Fibroblast of skin of right quadriceps (primary cell): ENCODE measurements at regions not wholly inside any gene's neighbourhood (a gene's known extent, or its start where the extent isn't known, plus 50 kb on each side); places are given as distances from the start of the nearest gene placed in this dataset.

Experiments used
- DNase-seq: peaks from one replicate; pipeline ENCODE4 v3.0.0-alpha.2; 2013

DNA sequence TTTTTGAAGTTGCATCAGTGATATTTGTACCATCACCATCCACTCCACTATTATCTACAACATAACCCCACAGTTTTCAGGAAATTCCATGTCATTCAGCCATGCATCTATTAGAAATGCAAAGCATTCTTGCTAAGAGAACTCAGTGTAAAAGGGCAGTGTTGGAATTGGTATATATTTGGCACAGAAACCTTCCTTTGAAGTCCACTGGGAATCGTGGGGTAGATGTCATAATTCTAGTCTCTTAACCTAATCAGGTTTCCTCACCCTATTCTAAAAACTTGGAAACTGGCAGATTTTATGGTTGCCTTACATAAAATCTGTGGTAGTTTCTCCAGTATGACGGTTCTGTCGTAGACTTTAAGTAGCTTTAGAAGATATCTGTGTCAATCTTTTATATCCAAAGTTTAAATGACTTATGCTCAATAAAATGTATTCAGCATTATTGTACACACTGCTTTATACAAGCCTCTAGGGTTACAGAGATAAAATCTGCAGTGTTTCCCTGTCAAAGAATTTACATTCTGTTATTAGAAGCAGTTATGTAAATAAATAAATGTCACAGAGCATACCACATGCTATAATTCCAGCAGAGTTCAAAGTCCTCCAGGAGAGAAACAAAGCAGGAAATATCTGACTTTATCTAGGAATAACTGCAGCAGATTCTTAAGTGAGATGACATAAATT, 704.4 kb upstream of the CELF2 start:
- peak; percentile 74 for DNase-seq

DNA sequence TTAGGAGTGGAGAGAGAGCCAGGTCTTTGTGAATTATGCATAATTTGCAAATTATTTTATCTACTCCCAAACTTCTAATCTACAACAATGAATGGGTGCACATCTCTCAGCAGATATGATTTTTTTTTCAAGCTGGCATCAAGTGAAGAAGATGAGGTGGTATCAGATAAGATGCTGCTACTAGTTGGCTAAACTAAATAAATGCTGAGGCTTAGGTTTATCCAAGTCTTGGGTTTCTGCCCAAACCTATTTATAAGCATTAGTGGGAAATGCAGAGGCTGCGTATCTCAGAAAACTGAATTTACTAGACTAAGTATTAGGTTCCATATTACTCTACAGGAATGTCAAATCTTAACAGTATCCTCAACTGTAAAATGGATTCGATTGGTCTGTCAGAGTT, 703.0 kb upstream of the CELF2 start:
- no peak for DNase-seq

DNA sequence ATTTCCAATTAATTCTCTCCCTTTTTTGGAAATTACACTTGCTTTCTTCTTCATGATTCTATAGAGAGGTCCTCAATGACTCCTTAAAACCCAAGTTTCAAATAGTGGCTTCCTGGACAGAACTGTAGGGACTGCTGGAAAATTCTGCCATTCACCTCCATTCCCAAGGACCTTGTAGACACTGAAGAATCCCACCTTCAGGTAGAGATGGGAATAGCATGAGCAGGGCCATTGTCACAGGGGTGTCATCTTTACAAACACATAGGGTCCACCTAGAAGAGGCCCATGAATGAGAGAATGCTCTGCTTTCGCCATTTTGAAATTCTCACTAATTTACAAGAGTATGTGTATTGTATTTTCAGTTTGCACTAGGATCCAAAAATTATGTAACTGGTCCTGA, 701.7 kb upstream of the CELF2 start:
- no peak for DNase-seq

DNA sequence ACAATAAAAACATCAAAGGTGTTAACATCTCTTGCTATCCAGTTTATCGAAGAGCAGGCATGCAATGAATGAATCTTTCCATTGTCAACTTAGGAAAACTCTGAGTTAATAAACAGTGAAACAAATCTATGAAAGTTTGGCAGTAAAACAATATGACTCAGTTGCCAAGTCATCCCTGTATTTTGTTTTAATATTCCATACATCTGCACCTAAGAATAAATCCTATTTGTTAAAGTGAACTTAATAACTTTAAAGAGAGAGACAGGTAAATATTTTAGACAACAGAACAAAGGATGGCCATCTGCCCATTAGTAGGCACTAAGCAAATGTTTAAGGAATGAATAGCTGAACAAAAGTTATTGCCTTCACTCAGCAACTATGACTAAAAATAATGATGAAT, 700.5 kb upstream of the CELF2 start:
- no peak for DNase-seq

DNA sequence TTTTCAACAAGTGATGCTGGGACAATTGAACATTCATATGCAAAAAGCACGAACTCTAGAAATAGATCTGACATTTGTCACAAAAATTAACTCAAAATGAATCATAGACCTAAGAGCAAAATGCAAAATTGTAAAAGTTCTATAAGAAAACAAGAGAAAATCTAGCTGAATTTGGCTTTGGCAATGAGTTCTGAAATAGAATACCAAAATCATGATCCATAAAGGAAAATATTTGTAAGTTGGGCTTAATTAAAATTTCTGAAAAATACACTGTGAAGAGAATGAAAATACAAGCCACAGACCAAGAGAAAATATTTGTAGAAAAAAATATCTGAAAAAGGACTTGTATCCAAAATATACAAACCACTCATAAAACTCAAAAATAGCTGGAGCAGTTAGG, 698.8 kb upstream of the CELF2 start:
- no peak for DNase-seq

DNA sequence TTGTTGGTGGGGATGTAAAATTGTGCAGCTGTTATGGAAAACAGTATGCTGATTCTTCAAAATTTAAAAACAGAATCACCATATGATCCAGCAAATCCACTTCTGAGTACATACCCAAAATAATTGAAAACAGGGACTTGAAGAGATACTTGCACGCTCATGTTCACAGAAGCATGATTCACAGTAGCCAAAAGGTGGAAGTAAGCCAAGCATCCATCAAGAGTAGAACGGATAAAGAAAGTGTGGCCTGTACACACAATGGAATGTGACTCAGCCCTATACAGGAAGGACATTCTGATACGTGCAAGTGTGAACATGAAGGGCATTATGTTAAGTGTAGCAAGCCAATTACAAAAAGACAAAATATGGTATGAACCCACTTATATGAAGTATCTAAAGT, 696.7 kb upstream of the CELF2 start:
- DNase-seq, result peak; percentile 94

DNA sequence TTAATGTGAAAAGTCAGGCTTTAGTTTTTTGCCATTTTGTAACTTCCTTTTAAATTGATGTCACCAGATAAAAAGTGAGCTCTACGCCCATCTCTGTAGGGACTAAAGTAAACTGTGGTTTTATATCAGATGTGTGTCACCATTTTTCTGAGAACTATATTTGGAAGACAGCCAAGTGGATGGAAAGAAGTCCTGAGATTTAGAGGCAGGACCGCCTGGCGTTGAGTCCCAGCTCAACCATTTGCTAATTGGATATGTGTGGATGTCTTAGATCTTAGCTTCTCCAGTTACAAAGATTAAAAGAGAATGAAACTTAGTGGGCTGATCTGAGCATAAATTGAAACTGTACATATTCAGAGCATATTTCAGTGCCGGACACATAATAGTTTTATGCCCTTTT, 691.6 kb upstream of the CELF2 start:
- peak; percentile 27 for DNase-seq

DNA sequence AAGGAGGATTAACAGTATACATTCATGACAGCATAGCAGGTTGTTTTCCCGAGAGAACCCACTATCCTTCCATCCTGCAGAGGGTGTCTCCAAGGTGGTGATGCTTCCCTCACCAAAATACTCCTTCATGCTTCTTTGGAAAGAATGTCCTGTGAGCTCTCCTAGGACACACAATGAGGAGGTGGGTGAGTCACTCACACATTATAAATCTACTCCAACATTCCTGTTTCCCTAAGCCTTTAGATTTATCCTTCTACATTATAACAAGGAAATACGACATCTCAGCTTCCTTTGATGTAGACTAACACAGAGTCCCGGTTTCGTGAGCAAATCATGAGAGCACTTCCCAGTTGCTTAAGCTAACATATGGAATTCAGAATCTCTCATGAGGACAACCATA, 689.7 kb upstream of the CELF2 start:
- DNase-seq, result peak; percentile 74

DNA sequence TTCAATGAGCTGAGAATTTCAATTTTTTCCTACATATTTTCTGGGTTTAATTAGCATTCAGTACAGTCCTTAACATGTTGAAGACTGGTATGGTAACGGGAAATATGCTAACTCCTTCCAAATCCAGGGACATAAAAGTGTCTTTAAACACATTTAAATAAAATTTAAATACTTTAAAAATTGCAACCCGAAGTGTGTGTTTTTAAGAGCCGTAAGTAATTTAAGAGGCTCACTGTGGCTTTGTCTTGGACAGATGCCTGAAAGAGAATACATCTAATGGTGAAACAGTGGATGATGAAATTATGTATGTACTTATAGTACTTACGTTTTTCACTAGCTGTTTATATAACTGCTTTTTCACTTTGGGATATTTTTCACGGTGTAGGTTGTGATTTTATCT, 687.3 kb upstream of the CELF2 start:
- DNase-seq, result peak; percentile 88

DNA sequence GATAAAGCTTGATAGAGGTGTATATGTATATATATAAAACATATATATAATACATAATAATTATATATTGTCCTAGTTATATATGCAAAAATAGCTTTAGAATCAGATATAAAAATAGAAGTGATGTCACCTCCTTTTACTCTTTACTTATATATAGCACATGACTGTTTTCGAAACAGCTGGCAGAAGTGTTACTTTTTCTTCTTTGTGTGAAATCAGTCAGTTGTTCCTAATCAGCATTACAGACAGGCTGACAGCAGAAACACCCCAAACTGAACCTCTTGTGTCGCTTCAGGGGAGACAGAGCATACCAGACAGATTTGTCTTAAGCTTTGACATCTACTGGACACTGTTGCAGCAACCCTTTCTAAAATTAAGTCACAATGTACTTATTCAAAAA, 684.9 kb upstream of the CELF2 start:
- DNase-seq, result no peak

DNA sequence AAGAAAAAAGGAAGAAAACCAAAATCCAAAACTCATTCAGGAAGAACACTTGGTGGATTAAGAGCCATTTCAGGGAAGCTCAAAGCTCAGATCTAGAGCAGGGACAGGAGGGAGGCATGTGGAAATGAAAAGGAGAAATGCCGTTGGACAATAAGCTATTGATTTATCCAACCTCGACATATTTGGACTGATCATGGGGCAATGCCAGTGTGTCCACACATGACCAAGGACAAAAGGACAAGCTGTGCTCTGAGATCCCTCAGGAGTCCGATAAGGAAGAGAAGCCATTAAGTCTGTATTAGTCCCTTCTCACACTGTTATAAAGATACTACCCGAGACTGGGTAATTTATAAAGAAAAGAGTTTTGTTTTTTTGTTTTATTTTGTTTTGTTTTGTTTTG, 684.0 kb upstream of the CELF2 start:
- DNase-seq, result no peak

DNA sequence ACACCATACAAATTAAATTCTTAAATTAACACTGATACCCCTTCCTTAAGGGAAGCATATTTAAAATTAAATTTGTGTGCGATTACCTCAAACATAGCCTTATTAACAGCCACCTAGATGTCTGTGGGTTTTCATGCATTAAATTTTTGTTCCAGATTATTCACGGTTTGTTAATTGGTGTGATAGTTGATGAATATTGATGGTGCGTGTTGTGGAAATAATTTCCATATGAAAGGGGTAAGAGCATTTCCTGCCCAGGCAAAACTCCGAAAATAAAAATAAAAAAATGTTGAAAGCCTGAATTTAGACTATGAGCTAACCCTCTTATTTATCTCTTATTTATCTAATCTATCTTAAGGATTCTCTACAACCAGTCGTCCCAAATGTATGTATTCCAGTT, 679.3 kb upstream of the CELF2 start:
- no peak for DNase-seq

DNA sequence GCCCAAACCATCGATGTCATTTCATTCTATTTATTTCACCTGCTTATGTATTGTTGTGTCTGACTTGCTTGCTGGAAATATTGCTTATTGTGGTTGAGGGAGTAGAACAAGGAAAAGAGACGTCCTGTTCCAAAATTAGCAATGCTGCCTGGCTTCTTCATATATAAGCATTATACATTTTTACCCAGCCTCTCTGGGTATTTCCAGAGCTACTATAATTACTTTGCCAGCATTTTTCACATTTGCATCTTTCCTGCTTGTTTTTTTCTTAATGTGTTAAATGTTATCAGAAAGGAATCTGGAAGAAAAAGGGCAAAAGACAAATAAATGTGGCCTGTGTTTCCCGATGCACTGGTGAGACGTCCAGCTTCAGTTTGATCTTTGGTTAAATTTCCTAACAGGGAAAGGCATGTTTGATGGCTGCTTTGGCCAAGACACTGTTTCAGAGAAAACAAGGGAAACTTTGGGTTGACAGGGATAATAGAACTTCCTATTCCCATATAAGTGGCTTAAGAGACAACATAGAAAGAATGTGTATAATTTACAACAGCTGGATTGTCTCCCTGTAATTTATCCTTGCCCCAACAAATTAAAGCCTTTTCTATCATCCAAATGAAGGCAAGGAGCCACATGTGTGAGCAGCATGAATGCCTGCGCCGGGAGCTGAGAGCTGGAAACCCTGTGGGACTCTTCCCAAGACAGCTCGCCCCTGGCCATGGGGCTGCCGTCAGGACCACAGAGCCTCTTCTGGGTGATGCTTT, 671.1 kb upstream of the CELF2 start:
- DNase-seq, result peak; percentile 29

DNA sequence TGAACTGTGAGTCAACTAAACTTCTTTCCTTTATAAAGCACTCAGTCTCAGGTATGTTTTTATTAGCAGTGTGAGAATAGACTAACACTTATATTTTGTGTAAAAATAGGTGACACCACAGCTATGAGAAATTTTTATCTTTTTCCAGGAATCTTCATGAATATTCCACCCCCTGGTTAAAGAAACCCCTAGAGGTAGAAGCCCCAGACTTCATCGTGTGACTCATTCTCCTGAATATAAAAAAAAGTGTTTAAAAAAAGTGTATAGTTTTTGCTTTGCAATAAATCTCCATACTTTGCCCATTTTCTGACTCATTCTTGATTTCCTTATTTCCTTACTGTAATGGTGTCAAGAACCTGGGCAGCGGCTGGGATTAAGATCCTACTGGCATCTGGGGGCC, 667.6 kb upstream of the CELF2 start:
- DNase-seq, result no peak

DNA sequence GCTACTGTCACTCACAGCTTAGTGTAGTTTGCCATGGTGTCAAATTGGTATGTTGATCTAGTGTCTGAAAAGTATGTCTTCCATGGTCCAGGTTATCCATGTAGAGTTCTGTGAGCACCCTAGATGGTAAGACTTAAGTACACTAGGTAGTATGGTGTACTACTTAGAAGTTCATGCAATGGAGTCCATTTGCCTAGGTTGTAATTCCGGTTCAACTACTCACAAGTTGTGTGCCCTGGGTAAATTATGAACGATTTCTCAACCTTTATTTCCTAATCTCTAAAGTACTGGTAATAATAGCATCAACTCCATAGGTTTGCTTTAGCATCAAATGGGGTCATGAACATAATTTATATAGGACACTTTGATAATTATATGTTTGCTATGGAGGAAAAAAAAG, 666.2 kb upstream of the CELF2 start:
- no peak for DNase-seq

DNA sequence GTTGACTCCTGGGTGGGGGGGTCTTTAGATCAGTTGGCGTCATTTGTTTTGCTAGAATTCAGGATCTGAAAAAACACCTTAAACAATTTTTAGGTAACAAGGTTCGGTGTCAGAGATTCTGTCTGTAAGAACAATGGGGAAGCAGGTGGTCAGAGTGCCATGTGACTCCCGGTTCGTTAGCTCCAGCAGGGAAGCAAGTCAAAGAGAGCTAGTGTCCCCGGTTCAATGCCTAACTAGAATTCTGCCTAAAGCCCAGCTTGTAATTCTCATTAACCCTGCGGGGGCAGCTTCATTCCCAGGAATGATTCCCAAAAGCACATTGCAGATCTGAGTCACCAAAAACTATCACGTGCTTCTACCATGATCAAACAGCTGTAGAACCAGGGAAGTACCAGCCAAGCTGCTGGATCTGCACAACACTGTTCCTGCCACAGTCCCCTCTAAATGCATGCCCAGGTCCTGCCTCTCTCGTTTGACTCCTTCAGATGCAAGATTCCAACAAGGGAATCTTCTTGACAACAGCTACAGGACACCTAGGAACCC, 664.3 kb upstream of the CELF2 start:
- DNase-seq, result no peak

DNA sequence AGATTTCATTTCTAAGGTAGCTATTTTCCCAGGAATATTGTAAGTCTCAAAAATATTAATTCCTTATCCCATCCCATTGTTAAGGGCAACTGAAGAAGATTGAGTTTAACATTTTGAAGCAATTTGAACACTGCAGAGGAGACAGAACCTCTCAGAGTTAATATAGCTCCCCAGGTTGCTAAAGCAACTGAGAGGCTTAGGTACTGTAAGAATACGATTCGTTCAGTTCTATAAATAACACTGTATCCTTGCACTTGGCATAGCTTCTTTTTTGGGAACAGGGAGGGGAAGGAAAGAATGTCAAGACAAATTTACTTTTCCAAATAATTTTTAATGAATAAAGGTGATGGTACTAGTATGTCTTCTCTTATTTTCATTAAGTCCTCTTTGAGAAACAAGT, 658.4 kb upstream of the CELF2 start:
- no peak for DNase-seq

DNA sequence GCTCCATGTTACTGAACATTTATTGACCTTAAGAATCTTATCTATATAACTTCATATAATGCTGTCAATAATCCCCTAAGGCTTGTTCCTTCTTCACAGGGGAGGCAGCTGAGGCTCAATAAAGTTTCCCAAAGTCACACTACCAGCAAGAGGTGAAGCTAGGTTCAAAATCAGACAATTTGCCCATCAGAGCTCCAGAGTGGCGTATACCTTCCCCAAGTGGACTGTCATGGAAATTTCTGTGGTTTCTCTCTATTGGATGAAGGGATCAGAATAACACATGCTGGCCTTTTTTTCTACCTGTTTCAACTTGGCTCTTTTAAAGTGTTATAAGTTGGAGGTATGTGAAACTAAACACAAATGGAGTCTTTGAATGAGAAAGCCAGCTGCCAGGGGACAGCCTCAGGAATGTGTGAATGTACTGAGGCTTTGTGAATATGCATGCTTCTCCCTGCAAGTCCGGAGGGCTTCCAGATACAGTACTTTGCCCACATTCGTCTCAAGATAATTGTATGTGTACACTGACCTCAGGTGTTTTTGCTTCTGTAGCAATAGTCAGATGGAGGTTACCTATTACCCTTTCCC, 656.3 kb upstream of the CELF2 start:
- DNase-seq, result no peak

DNA sequence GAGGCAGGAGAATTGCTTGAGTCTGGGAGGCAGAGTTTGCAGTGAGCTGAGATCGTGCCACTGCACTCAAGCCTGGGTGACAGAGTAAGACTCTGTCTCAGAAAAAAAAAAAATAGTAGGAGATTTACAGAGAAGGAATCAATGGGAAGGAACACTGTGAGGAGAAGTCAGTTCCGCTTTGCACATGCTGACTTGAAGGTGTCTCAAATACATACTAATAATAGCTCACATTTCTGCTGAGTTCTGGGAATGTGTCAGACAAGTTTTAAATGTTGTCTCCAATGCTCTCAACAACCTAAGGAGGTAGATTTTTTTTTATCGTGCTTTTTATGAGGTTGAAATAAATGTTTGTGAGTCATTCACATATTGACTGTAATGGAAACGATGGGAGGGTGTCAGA, 654.9 kb upstream of the CELF2 start:
- no peak for DNase-seq

DNA sequence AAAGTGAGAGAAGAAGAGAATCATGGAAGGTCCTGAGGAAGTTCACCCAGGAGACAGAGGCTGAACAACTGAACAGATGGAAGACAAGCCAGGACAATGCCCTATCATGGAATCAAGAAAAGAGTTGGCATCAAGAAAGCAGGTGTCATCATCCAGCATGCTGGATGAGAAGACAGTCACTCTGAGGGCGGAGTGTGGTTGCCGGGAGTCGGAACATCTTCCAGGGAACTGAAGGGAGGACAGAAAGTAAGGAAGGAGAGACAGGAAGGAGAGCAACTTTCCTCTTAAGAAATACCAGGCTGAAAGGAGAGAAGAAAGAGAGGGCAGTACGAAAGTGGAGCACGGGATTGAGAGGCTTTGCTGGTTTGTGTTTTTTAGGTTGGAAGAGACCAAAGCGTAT, 654.5 kb upstream of the CELF2 start:
- no peak for DNase-seq

DNA sequence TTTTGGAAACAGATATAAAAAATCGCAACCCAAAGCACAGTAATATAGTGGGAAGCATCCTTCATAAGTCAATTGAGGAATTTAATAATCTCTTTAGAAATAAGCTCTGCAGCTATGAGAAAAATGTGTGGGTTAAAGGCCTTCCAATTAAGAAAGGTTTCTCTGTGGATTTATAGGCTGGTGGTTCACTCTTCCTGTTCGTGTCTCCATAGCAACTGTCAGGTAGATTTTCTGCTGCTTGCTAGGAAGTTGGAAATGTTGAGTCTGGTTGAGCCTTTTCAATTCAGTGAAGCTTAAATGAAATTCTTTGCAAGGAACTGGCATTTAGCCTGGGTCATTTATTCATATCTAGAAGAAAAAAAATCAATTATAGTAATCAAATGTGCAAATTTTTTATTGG, 652.8 kb upstream of the CELF2 start:
- DNase-seq, result peak; percentile 1

DNA sequence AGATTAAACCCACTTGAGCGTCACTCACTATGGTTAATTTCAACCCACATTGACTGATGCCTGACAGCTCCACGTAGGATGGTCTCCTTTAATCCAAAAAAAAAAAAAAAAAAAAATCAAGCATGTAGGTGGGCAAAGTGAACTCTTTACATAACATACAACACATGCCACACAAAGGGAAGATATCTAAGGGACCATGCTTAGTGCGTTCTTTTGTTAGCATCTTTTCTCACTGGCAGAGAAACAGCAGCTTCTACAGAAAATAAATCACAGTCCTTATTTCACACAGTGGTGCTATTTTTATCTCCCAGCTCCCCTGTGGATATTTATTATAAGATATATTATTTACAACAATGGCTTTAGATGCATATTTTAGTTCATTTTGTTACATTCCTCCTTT, 652.0 kb upstream of the CELF2 start:
- no peak for DNase-seq

DNA sequence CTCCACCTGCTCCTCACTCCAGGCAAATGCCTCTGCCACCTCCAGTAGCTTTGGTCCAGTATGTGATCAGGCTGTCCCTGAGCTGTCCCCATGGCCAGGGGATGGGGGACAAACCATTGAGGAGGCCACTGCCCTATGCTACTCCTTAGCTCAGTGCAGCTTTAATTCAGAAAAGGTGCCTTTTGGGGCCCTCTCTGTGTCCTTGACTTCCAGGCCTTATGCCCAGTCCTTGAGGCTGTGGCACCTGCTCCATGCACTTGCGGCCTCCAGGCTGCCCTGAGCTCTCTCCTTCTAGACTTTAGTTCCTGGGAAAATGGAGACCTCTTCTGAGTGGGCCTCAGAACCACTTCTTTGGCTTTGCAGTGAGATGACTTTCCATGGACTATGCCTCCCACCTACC, 650.8 kb upstream of the CELF2 start:
- DNase-seq, result no peak

DNA sequence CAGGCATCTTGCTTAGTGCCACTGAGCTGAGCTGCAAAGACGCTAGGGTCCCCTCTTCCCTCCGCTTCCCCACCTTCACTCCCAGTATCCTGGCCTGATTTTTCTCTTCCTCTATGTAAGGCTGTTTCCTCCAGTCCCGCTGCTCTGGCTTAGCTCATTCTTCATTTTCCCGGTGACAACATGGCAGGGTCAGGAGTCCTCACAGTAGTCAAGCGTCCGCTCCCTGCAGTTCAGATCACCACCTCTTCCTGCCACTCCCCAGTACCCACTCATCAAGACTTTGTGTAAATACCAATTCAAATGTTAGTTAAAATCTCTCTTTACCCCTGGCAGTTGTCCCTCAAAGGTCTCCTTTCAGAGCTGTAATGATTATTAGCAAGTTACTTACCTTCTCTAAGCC, 650.4 kb upstream of the CELF2 start:
- DNase-seq, result no peak
